H1 (cell line): ENCODE measurements at regions not wholly inside any gene's neighbourhood (a gene's known extent, or its start where the extent isn't known, plus 50 kb on each side); places are given as distances from the start of the nearest gene placed in this dataset.

Source experiments
- EZH2 ChIP-seq: fragments of 200-600 bp; sonication (generic); IDR thresholded peaks from 2 replicates; pipeline ENCODE4 v1.7.1; 2012; ENCODE audit warnings: low read depth, mild to moderate bottlenecking, moderate library complexity, low read length, inconsistent platforms; ENCODE audit not compliant: severe bottlenecking

DNA sequence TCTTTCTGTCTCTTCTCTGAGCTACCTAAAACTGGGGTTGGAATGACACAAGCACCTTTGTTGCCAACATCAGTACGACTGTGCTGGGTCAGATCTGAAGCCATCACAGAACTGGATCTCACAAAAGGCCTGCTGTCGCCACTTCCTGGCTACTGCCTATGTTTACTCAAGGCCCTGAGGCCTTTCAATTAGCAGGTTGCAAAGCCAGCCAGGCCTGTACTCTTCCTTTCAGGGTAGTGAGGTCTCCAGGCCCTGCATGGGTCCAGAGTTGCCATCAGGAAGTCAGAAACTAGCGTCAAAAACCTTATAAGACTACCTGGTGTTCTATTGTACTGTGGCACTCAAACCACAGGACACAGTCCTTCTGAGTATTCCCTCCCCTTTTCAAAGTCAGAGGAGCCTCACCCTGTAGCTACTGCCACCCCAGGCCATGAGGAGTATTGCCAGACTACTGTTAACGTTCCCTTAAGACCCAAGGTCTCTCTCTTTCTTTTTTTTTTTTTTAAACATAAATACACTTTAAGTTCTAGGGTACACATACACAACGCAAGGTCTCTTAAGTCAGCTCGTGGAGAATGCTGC lies 937.4 kb upstream of the GJE1 start (continued):
- no peak for TF ChIP-seq EZH2
